GM12864 (cell line): ENCODE measurements at regions not wholly inside any gene's neighbourhood (a gene's known extent, or its start where the extent isn't known, plus 50 kb on each side); places are given as distances from the start of the nearest gene placed in this dataset.

Experiments used
- DNase-seq: peaks from one replicate; pipeline ENCODE4 v3.0.0-alpha.2; 2011; ENCODE audit warnings: low read depth
- H3K4me3 ChIP-seq: 2 replicates; pipeline ENCODE4 v1.5.1; 2011; ENCODE audit warnings: mild to moderate bottlenecking, low read depth, low read length, control low read depth
- TF ChIP-seq, protein P1 (sequence below): IDR thresholded peaks from 2 replicates; pipeline ENCODE4 v1.5.1; 2011; ENCODE audit warnings: low read depth, mild to moderate bottlenecking, moderate library complexity, low read length, control low read depth, inconsistent platforms; ENCODE audit errors: missing control alignments

DNA sequence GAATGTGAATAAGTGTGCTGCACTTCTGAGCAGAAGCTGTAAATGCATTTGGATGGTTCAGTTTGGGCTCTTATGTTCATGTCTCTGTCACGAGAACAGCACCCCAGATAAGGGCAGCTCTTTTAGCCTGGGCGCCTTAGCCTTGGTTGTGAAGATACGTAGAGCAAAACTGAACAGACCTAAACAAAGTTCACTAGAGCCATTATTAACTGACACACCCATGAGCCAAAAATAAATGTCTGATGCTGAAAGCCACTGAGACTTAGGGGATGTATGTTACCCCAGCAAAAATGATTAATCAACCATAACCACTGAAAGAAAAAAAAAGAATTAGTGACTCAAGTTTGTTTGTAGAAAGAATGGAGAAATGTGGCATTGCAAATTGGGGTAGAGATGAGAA lies 343.4 kb downstream of the BCAT1 start:
- no peak for DNase-seq
- TF ChIP-seq, protein P1, sequence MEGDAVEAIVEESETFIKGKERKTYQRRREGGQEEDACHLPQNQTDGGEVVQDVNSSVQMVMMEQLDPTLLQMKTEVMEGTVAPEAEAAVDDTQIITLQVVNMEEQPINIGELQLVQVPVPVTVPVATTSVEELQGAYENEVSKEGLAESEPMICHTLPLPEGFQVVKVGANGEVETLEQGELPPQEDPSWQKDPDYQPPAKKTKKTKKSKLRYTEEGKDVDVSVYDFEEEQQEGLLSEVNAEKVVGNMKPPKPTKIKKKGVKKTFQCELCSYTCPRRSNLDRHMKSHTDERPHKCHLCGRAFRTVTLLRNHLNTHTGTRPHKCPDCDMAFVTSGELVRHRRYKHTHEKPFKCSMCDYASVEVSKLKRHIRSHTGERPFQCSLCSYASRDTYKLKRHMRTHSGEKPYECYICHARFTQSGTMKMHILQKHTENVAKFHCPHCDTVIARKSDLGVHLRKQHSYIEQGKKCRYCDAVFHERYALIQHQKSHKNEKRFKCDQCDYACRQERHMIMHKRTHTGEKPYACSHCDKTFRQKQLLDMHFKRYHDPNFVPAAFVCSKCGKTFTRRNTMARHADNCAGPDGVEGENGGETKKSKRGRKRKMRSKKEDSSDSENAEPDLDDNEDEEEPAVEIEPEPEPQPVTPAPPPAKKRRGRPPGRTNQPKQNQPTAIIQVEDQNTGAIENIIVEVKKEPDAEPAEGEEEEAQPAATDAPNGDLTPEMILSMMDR = no peak
- H3K4me3 ChIP-seq = no peak overlapping the region

DNA sequence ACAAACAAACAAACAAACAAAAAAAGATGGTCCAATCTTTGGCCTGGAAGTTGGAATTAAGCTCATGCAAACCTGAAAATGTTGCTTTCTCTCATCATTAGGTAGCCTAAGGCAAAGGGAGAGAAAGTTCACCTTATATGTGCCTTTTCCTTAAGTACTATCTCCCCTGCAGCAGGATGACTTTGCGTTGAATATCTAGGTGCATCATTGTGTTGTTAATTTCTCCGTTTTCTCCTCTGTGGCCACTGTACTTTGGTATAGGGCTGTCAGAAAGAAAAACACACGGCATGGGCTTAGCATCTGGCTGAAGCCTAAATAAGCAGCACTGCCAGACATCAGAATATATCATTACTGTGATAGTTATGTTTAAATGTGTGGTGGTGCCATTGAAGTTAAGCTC lies 345.5 kb downstream of the BCAT1 start:
- TF ChIP-seq, protein P1 = no peak
- no peak overlapping the region for H3K4me3 ChIP-seq
- no peak for DNase-seq

DNA sequence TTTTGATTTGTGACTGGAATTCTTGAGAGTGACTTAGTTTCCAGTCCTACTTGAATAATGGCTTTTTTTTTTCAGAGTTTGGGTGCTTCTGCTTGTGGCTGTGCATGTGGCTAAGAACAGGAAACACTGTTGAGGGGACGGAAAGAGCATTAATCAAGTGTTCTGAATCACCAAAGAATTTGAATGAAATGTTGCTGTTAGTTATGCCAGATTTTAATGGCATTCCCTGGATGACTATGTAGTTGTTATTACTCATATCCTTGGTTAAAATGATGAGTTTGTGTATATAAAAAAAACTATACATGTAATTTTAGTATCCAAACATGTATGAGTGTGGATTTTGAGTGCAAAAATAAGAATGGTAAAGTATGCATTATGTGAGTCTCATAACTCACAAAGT lies 347.9 kb downstream of the BCAT1 start:
- H3K4me3 ChIP-seq = no peak overlapping the region
- TF ChIP-seq, protein P1 = no peak
- no peak for DNase-seq

DNA sequence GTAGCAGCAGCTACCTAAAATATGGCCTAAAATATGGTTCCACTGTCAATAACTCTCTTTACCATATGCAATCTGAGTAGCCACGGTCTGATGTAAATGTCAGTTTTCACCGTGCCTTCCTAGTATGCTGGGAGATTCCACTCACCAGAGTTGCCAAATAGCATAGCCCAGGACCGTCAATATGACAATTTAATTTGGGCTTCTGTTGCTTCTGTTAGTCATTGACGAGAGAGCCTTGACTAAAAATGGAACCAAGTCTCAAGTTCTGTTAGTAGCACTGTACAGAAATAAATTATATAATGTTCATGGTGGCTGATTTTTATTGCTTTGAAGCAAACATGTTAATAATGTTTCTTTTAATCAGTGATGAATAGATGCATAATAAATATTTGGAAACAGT lies 348.4 kb downstream of the BCAT1 start:
- H3K4me3 ChIP-seq = no peak overlapping the region
- TF ChIP-seq, protein P1 = no peak
- no peak for DNase-seq

DNA sequence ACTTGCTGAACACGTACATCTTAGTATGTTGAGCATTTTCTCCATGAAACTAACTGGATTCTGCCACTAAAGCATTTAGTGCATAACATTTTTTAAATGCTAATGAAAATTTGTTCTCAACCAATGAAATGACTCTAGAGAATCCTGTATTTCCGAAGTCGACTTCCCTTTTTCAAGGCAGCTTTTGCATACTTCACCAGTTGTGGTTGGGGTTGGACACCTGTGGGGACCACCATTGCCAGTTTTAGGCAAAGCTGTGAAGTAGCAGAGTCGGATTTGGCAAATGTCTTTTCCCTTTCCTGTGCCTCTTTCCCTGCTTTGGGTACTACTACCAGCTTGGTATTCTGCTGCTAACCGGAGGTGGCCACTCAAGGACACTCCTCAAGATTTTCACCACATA lies 349.2 kb downstream of the BCAT1 start:
- TF ChIP-seq, protein P1 = no peak
- no peak overlapping the region for H3K4me3 ChIP-seq
- DNase-seq = no peak

- no peak overlapping the region for H3K4me3 ChIP-seq
- TF ChIP-seq, protein P1 = no peak
- DNase-seq = no peak
Measured at GRCh38 chr12:24597580-24597979, 351.3 kb downstream of the BCAT1 start.

DNA sequence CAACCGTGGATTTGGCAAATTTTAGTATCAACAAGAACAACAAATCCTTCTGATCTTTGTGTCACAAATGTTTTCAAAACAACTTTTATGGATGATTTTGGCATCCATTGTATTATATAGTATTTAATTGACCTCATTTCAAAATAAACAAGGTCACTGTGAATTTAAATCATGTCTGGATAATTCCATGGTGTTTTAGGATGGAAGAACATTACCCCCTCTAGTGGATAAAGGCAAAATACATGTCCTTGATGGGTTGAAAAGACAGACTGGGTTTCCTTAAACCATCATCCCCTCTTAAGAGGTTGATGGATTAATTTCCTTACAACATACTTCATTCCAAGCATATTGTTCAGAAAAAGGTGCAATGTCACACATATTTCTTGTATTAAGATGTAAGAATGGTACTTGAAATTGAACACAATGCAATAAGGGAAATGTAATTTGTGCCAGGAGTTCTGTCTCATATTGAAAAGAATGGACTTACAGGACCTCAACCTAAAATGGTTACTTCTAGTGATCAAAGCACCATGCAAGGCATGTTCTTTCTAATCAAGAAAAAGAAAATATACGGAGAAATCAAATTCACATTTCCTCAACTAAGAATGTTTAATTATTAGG lies 352.0 kb downstream of the BCAT1 start:
- no peak for DNase-seq
- TF ChIP-seq, protein P1 = peak; percentile 58
- no peak overlapping the region for H3K4me3 ChIP-seq
